Activated naive CD8-positive, alpha-beta T cell treated with anti-CD3 and anti-CD28 coated beads, Interleukin-2, amount 10 ng/mL, durations not matched to agents 7 days and 5 days (primary cell): ENCODE measurements at regions not wholly inside any gene's neighbourhood (a gene's known extent, or its start where the extent isn't known, plus 50 kb on each side); places are given as distances from the start of the nearest gene placed in this dataset.
"Not testable (repeated sequence)": the region's sequence is repeated elsewhere in the genome, so short reads cannot be mapped to it uniquely, and the experiment has no call there.

Source experiments
- ATAC-seq: fragments of 150-1000 bp; cut with Tn5 transposase; one replicate; pipeline ENCODE4 v1.10.0; 2021; ENCODE audit warnings: low read depth, moderate library complexity
- POLR2A ChIA-PET: fragments of 350-600 bp; sonication (Branson Sonifier 250); formaldehyde crosslinking; loops from one replicate; lab custom pipeline; 2021; ENCODE audit warnings: antibody characterized with exemption; lab: Charles Lee
- DNase-seq: peaks from one replicate; pipeline ENCODE4 v3.0.0; 2021
- H3K27ac Mint-ChIP-seq: one replicate; pipeline ENCODE4 v1.8.0; 2022; ENCODE audit warnings: mild to moderate bottlenecking, mixed read lengths
- H3K27me3 Mint-ChIP-seq: one replicate; pipeline ENCODE4 v1.8.0; 2022; ENCODE audit warnings: mild to moderate bottlenecking, moderate library complexity, mixed read lengths
- H3K36me3 Mint-ChIP-seq: one replicate; pipeline ENCODE4 v1.8.0; 2021; ENCODE audit warnings: mild to moderate bottlenecking, mixed read lengths
- H3K4me1 Mint-ChIP-seq: one replicate; pipeline ENCODE4 v1.8.0; 2021; ENCODE audit warnings: mixed read lengths
- H3K4me3 Mint-ChIP-seq: one replicate; pipeline ENCODE4 v1.8.0; 2022; ENCODE audit warnings: mild to moderate bottlenecking, moderate library complexity, mixed read lengths
- H3K9me3 Mint-ChIP-seq: one replicate; pipeline ENCODE4 v1.8.0; 2021; ENCODE audit warnings: mixed read lengths

DNA sequence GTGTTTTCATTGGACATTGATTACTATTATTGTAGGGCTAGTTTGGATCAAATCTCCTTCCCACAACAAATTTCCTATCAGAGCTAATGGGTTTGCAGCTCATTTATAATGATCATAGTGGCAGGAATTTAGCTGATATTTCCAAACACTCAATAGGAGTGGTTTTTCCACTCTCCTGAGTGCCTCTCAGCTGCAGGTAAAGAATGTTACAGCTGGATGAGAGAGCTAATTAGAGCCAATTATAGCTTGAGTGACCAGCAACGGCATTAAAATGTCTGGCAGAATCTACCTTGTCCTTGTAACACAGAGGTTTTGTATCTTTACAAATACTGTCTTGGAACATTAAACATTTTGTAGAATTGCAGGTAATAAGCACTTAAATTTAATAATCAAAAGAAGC is 602.8 kb upstream of the EPHA5 start:
- DNase-seq (no peak), ATAC-seq (no peak)
- Mint-ChIP-seq H3K36me3 (no peaks in the 10 kb centered on the region), H3K27me3 (no peaks in the 10 kb centered on the region), H3K4me3 (no peak overlapping the region), H3K4me1 (no peaks in the 10 kb centered on the region), H3K9me3 (no peaks in the 10 kb centered on the region), H3K27ac (no peak overlapping the region)
- POLR2A ChIA-PET: no interaction called here

DNA sequence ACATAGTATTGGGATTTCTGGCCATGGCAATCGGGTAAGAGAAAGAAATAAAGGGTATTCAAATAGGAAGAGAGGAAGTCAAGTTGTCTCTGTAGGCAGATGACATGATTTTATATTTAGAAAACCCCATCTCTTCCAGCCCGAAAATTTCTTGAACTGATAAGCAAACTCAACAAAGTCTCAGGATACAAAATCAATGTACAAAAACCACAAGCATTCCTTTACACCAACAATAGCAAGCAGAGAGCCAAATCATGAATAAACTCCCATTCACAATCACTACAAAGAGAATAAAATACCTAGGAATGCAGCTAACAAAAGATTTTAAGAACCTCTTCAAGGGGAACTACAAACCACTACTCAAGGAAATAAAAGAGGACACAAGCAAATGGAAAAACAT is 600.1 kb upstream of the EPHA5 start:
- H3K4me1 Mint-ChIP-seq, POLR2A ChIA-PET, ATAC-seq, H3K4me3 Mint-ChIP-seq, H3K36me3 Mint-ChIP-seq, H3K27ac Mint-ChIP-seq, DNase-seq, H3K27me3 Mint-ChIP-seq: not testable (repeated sequence)
- peaks cover 10% of the 10 kb centered on the region for H3K9me3 Mint-ChIP-seq

DNA sequence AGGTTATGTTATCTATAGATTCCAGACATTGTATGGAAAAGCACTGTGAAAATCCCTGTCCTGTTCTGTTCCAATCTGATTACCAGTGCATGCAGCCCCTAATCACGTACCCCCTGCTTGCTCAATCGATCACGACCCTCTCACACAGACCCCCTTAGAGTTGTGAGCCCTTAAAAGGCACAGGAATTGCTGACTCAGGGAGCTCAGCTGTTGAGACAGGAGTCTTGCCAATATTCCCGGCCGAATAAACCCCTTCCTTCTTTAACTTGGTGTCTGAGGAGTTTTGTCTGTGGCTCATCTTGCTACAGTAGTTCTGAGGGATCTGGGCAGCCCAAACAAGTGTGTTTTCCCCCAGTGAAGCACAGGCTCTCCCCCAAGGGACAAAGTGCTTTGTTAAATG is 596.3 kb upstream of the EPHA5 start:
- H3K27ac Mint-ChIP-seq, H3K4me3 Mint-ChIP-seq, H3K27me3 Mint-ChIP-seq, H3K4me1 Mint-ChIP-seq, H3K36me3 Mint-ChIP-seq, DNase-seq, ATAC-seq, POLR2A ChIA-PET: not testable (repeated sequence)
- H3K9me3 Mint-ChIP-seq: peaks cover 11% of the 10 kb centered on the region

DNA sequence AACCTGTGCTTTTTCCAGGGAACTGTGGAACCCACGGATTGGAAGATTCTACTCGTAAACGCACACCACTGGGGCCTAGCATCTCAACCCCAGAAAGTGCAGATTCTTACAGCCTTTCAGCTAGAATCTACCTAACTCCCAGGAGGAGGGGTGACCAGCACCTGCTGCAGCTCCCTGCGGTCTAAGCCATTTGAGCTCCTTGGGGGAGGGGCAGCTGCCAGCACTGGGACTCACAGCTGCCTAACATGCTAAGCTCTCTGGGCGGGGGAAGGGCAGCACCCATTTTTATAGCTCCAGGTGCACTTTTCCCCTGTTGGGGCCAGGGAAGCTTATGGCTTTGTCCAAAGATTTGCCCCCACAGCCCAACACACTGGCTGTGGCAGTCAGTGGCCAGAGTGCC is 595.7 kb upstream of the EPHA5 start:
- H3K4me1 Mint-ChIP-seq: no peaks in the 10 kb centered on the region
- no peaks in the 10 kb centered on the region for H3K27me3 Mint-ChIP-seq
- no peak for DNase-seq
- no peak overlapping the region for H3K27ac Mint-ChIP-seq
- H3K9me3 Mint-ChIP-seq: peaks cover 11% of the 10 kb centered on the region
- no peaks in the 10 kb centered on the region for H3K36me3 Mint-ChIP-seq
- no peak overlapping the region for H3K4me3 Mint-ChIP-seq
- POLR2A ChIA-PET: no interaction called here
- ATAC-seq: no peak

DNA sequence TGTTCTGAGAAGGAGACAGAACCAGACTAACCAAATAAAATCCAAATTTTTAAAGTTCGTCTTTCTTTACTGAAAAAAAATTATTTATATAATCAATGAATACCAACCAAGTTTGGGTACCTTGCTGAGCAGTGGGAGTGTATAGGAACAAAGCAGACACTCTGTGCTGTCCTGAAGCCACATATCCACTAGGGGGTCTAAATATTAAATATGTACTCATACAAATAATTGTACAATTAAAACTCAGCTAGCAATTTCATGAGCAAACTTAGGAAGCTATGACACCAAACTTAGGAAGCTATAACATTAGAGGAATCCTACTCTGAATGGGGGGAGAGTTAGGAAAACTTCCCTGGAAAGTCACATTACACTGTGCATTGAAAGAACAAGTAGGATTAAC is 582.0 kb upstream of the EPHA5 start:
- no peak overlapping the region for H3K27ac Mint-ChIP-seq
- H3K27me3 Mint-ChIP-seq: no peaks in the 10 kb centered on the region
- no peak for ATAC-seq
- no peak for DNase-seq
- no peaks in the 10 kb centered on the region for H3K36me3 Mint-ChIP-seq
- H3K9me3 Mint-ChIP-seq: peaks cover 2% of the 10 kb centered on the region
- POLR2A ChIA-PET: no interaction called here
- H3K4me1 Mint-ChIP-seq: no peaks in the 10 kb centered on the region
- H3K4me3 Mint-ChIP-seq: no peak overlapping the region

DNA sequence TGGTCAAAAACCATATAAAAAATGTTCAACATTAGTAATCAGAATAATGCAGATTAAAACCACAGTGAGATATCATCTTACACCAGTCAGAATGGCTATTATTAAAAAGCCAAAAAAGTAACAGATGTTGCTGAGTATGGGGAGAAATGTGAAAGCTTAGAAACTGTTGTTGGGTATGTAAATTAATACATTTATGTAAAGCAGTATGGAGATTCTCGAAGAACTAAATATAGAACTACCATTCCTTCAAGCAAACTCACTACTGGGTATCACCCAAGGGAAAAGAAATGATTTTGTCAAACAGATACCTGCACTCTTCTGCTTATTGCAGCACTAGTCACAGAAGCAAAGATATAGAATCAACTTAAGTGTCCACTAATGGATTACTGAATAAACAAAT is 576.4 kb upstream of the EPHA5 start:
- Mint-ChIP-seq H3K36me3 (no peaks in the 10 kb centered on the region), H3K9me3 (peaks cover 6% of the 10 kb centered on the region), H3K27me3 (no peaks in the 10 kb centered on the region), H3K4me1 (no peaks in the 10 kb centered on the region), H3K4me3 (no peak overlapping the region), H3K27ac (no peak overlapping the region)
- DNase-seq (no peak), ATAC-seq (no peak)
- POLR2A ChIA-PET: no interaction called here

DNA sequence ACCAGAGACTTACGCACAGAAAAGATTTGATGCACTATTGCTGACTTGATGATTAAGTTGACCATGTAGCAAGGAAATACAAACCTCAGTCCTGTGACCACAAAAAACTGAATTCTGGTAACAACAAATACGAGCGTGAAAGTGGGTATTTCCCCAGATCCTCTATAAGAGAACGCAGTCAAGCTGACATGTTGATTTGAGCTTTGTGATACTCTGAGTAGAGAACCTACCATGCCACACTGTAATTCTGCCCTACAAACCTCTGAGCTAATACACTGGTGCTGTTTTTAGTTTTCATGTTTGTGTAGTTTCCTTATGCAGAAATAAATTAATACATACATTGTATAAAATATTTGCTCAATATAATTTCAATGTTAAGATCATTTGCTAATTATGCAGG is 565.6 kb upstream of the EPHA5 start:
- POLR2A ChIA-PET: no interaction called here
- peaks cover 7% of the 10 kb centered on the region for H3K9me3 Mint-ChIP-seq
- H3K27ac Mint-ChIP-seq: no peak overlapping the region
- H3K4me3 Mint-ChIP-seq: no peak overlapping the region
- no peaks in the 10 kb centered on the region for H3K27me3 Mint-ChIP-seq
- H3K4me1 Mint-ChIP-seq: no peaks in the 10 kb centered on the region
- H3K36me3 Mint-ChIP-seq: no peaks in the 10 kb centered on the region
- DNase-seq: no peak
- no peak for ATAC-seq

DNA sequence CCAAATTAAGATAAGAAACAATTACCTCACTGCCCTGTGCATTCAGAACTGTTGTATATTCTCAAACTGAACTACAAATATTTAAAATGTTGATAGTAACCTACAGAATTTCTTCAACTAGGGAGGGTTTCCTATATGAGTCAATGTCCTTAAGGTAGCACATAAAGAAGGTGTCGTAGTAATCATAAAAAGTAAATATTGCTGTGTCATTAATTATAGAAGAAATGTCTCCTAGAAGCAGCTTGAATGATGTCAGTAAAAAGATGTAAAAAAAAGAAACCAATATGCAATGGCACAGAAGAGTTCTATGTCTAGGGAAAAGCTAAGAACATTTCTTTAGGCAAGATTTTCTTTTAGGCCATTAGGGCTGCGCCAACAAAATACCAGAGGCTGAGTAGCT is 559.6 kb upstream of the EPHA5 start:
- ATAC-seq (no peak), DNase-seq (no peak)
- Mint-ChIP-seq H3K27ac (no peak overlapping the region), H3K36me3 (no peaks in the 10 kb centered on the region), H3K4me1 (no peaks in the 10 kb centered on the region), H3K9me3 (no peaks in the 10 kb centered on the region), H3K27me3 (no peaks in the 10 kb centered on the region), H3K4me3 (no peak overlapping the region)
- POLR2A ChIA-PET: no interaction called here

DNA sequence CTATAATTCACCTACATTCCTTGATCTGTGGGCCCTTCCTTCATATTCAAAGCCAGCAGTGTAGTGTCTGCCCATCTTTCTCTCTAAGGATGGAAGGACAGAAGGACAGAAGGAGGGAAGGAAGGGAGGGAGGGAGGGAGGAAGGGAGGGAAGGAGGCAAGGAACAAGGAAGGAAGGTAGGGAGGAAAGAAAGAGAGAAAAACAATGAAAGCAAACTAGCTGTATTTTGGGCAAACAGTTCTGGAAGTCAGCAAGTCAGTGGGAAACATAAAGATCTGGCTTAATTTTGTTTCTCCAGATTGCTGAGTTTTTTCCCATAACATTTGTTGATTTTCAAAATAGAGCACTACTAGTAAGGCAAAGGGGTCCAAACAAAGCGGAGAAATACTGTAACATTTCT is 555.2 kb upstream of the EPHA5 start:
- no peaks in the 10 kb centered on the region for H3K9me3 Mint-ChIP-seq
- POLR2A ChIA-PET: no interaction called here
- DNase-seq (no peak), ATAC-seq (no peak)
- no peak overlapping the region for H3K27ac Mint-ChIP-seq
- no peaks in the 10 kb centered on the region for H3K4me1 Mint-ChIP-seq
- no peaks in the 10 kb centered on the region for H3K27me3 Mint-ChIP-seq
- H3K36me3 Mint-ChIP-seq: no peaks in the 10 kb centered on the region
- H3K4me3 Mint-ChIP-seq: no peak overlapping the region

DNA sequence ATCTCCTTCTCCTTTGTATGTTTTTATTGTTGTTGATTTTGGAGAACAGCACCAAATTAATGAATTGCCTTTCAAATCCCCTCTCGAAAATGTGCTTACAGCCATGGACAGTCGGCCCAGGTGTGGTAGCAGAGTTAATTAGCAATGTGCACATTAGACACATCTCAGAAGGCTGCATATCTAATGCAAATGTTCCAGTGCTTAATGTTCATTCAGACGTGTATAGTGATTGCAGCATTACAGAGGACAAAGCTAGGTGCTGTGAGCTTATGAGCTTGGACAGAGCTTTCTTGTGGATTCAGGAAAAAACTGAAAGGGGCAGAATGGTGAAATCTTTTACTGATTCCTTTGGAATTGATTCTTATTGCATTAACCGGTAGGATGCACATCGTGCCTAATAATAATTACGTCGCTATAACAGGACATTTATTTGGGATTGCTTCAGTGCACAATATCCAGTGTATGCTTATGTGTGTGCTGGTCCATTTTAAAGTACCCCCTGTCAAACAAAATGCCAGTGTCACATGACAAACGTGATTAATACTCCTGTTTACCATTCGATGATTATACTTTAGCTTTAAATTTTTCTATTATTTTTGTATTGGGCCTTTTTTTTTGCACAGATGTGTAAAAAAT is 552.9 kb upstream of the EPHA5 start:
- DNase-seq: no peak
- Mint-ChIP-seq H3K9me3 (no peaks in the 10 kb centered on the region), H3K4me3 (no peak overlapping the region), H3K36me3 (no peaks in the 10 kb centered on the region), H3K4me1 (no peaks in the 10 kb centered on the region), H3K27ac (no peak overlapping the region), H3K27me3 (no peaks in the 10 kb centered on the region)
- ATAC-seq: no peak
- POLR2A ChIA-PET: no interaction called here

DNA sequence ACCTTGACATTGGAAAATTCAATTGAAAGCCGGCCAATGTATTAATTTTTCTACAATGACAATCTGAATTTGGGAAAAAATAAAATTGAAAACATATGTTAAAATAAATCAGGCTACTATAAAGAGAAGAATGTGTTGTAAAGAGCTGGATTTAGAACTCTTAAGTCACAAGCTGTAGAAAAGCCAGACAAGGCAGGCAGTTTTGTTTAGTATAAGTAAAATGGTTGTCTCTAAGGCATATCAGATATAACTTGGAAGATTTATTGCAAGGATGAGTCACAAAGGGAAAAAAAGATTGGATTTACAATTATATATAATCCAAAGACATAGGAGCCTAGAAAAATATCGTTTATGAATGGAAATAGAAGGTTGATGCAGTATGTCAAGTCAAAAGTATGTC is 549.1 kb upstream of the EPHA5 start:
- no peaks in the 10 kb centered on the region for H3K36me3 Mint-ChIP-seq
- POLR2A ChIA-PET: no interaction called here
- H3K27ac Mint-ChIP-seq: no peak overlapping the region
- H3K9me3 Mint-ChIP-seq: no peaks in the 10 kb centered on the region
- H3K27me3 Mint-ChIP-seq: no peaks in the 10 kb centered on the region
- no peaks in the 10 kb centered on the region for H3K4me1 Mint-ChIP-seq
- H3K4me3 Mint-ChIP-seq: no peak overlapping the region
- ATAC-seq (no peak), DNase-seq (no peak)

DNA sequence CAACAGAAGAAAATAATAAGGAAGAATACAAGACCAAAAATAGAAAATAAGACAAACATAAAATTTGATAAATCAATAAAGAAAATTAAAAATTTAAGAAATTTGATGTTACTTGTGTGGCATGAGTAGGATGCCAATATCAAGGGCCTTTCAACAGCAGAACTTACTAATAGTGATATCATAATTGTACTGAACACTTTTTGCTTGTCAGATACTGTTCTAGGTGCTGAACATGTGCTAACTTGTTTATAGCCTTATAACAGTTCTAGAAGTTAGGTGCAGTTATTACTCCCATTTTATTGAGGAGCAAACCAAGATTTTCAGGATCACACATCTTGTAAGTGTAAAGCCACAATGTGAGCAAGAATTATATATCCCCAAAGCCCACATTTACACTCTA is 546.0 kb upstream of the EPHA5 start:
- Mint-ChIP-seq H3K27me3 (no peaks in the 10 kb centered on the region), H3K4me3 (no peak overlapping the region)
- no peak for DNase-seq

DNA sequence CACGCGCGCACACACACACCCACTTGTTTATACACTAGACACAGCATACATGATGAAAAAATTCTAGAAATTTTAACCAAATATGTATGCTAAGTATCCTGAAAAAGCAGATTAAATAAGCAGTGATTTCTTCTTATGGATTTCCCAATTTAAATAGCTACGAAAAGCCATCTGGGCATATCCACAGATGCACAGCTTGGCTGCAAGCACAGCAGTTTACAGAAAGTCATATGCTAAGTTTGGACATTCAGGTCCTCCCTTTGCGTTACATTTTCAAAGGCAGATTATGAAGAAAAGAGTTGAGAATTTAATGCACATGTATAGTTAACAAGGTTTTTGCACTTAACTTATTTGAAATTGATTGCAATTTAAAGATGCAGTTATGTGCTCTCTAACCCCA is 542.2 kb upstream of the EPHA5 start:
- DNase-seq: no peak
- H3K9me3 Mint-ChIP-seq: peaks cover 3% of the 10 kb centered on the region
- no peaks in the 10 kb centered on the region for H3K36me3 Mint-ChIP-seq
- no peaks in the 10 kb centered on the region for H3K27me3 Mint-ChIP-seq
- H3K4me3 Mint-ChIP-seq: no peak overlapping the region
- POLR2A ChIA-PET: no interaction called here
- H3K4me1 Mint-ChIP-seq: no peaks in the 10 kb centered on the region
- H3K27ac Mint-ChIP-seq: no peak overlapping the region
- no peak for ATAC-seq

More for the DNA sequence above, 546.0 kb upstream of the EPHA5 start:
- Mint-ChIP-seq H3K27ac (no peak overlapping the region), H3K9me3 (no peaks in the 10 kb centered on the region), H3K36me3 (no peaks in the 10 kb centered on the region), H3K4me1 (no peaks in the 10 kb centered on the region)
- POLR2A ChIA-PET: no interaction called here
- ATAC-seq: no peak

DNA sequence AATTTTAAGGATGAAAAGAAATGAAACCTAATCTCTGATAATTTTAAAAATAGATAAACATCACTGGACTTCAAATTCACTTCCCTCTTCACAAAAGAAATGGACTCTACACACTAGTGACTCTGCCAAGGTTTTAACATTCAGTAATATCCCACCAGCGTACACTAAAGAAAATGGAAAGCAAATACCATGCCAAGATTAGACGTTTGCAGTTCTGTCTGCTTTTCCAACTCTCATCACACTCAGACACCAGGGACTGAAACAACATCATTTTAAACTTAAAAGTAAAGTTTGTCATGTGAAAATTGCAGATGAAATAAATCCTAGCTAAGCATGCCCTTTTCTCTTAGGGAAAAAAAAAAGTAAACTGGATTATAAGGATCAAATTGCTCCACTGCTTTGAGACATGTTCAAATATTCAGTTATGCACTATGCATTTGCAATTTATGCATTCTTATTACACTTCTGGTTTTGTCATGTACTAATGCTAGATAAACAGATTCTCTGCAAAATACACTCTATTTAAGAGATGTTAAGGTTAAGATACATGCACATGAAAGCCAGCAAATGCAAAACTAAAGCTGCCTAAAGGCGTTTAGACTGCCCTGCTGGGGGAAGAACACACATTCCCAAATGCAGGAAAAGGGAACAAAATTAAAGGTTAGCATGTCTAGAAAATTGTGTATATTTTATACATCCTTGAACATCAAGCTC is 534.4 kb upstream of the EPHA5 start:
- Mint-ChIP-seq H3K36me3 (no peaks in the 10 kb centered on the region), H3K27me3 (no peaks in the 10 kb centered on the region), H3K9me3 (peaks cover 3% of the 10 kb centered on the region), H3K4me1 (no peaks in the 10 kb centered on the region), H3K4me3 (no peak overlapping the region), H3K27ac (no peak overlapping the region)
- ATAC-seq (no peak), DNase-seq (no peak)
- POLR2A ChIA-PET: no interaction called here
